Endothelial cell of umbilical vein (primary cell): ENCODE measurements at regions not wholly inside any gene's neighbourhood (a gene's known extent, or its start where the extent isn't known, plus 50 kb on each side); places are given as distances from the start of the nearest gene placed in this dataset.

Experiments used
- BruUV-seq: library from RNA; stranded (reverse); fragments of 400-500 nt; replicated peaks from 2 replicates; lab custom pipeline; 2021; lab: Mats Ljungman, UMichigan
- CTCF ChIA-PET: fragments of 300-600, 350-600 bp; sonication (Branson Sonifier 250); formaldehyde crosslinking; loops from one replicate; lab custom pipeline; 2021; ENCODE audit warnings: antibody characterized with exemption, inconsistent platforms; lab: Charles Lee
- POLR2A ChIA-PET: fragments of 300-600, 350-600 bp; sonication (Branson Sonifier 250); formaldehyde crosslinking; loops from one replicate; lab custom pipeline; 2021; ENCODE audit warnings: antibody characterized with exemption, inconsistent platforms; lab: Charles Lee
- DNase-seq: peaks from one replicate; pipeline ENCODE4 v3.0.0-alpha.2; 2011; ENCODE audit warnings: low read depth, low spot score
- FAIRE-seq: peaks from 2 replicates; lab custom pipeline; 2011; peaks lifted over from hg19 to GRCh38; lab: Jason Lieb, UNC
- H2AFZ ChIP-seq: 2 replicates; pipeline ENCODE4 v1.6.0; 2012; ENCODE audit warnings: low read depth, low read length, control low read depth, inconsistent platforms
- H3K27ac ChIP-seq: 2 replicates; pipeline ENCODE4 v1.5.1; 2011; ENCODE audit warnings: low read depth, mild to moderate bottlenecking, control low read depth, low read length, moderate library complexity; ENCODE audit not compliant: insufficient read depth
- H3K27me3 ChIP-seq, 2 experiments: 2 replicates each; pipeline versions ENCODE4 v1.6.0 to v1.6.1; 2011; ENCODE audit warnings: low read length in 2 of 2, mixed read lengths in 1 of 2; ENCODE audit not compliant: control insufficient read depth in 2 of 2, insufficient read depth in 2 of 2
- H3K36me3 ChIP-seq, 2 experiments: 2 replicates in 1 of 2; 3 replicates in 1 of 2; pipeline ENCODE4 v1.5.1; 2011; ENCODE audit warnings: low read length in 2 of 2, mild to moderate bottlenecking in 1 of 2, moderate library complexity in 1 of 2; ENCODE audit not compliant: control insufficient read depth in 2 of 2, insufficient read depth in 2 of 2; ENCODE audit errors: extremely low read depth in 1 of 2
- H3K4me1 ChIP-seq: 3 replicates; pipeline ENCODE4 v1.5.1; 2011; ENCODE audit warnings: mild to moderate bottlenecking, low read length; ENCODE audit not compliant: control insufficient read depth, insufficient read depth; ENCODE audit errors: extremely low read depth
- H3K4me2 ChIP-seq: 2 replicates; pipeline ENCODE4 v1.6.1; 2011; ENCODE audit warnings: low read length, control low read depth, mixed read lengths; ENCODE audit not compliant: insufficient read depth
- H3K4me3 ChIP-seq, 3 experiments: fragments of 200-600 bp in 1 of 3; sonication (generic), shearing (Covaris generic) in 1 of 3; replicated peaks in 1 of 3; 2 replicates each; pipeline ENCODE4 v1.5.1; 2011 to 2016; ENCODE audit warnings: control low read depth in 3 of 3, low read length in 3 of 3, mild to moderate bottlenecking in 2 of 3, inconsistent platforms in 1 of 3, low read depth in 1 of 3, moderate library complexity in 1 of 3; ENCODE audit not compliant: insufficient read depth in 1 of 3
- H3K79me2 ChIP-seq: 2 replicates; pipeline ENCODE4 v1.6.0; 2012; ENCODE audit warnings: low read length, inconsistent platforms; ENCODE audit not compliant: control insufficient read depth, insufficient read depth
- H3K9ac ChIP-seq: replicated peaks from 2 replicates; pipeline ENCODE3; 2011; ENCODE audit warnings: low read length, control low read depth; ENCODE audit not compliant: insufficient read depth; ENCODE audit errors: extremely low read depth
- H3K9me1 ChIP-seq: replicated peaks from 3 replicates; pipeline ENCODE4 v1.6.0; 2011; ENCODE audit warnings: mild to moderate bottlenecking, low read length; ENCODE audit not compliant: control insufficient read depth, insufficient read depth; ENCODE audit errors: extremely low read depth
- H3K9me3 ChIP-seq: replicated peaks from 2 replicates; pipeline ENCODE4 v1.5.1; 2012; ENCODE audit warnings: low read length, inconsistent platforms; ENCODE audit not compliant: control insufficient read depth, insufficient read depth
- H4K20me1 ChIP-seq: replicated peaks from 2 replicates; pipeline ENCODE3; 2011; ENCODE audit warnings: mild to moderate bottlenecking, low read length; ENCODE audit not compliant: control insufficient read depth, insufficient read depth; ENCODE audit errors: extremely low read depth
- CTCF ChIP-seq, 2 donors: IDR thresholded peaks; 1 replicate in 1 of 2; 2 replicates in 1 of 2; pipeline ENCODE4 v1.5.1; 2011; ENCODE audit warnings: low read length in 2 of 2, mild to moderate bottlenecking in 2 of 2, moderate library complexity in 2 of 2, control low read depth in 1 of 2, inconsistent platforms in 1 of 2, low read depth in 1 of 2; ENCODE audit not compliant: insufficient read depth in 1 of 2; ENCODE audit errors: extremely low read depth in 1 of 2
- EZH2 ChIP-seq: IDR thresholded peaks from 2 replicates; pipeline ENCODE4 v1.6.1; 2012; ENCODE audit warnings: borderline replicate concordance, low read depth, mild to moderate bottlenecking, moderate library complexity, low read length, inconsistent platforms; ENCODE audit not compliant: severe bottlenecking
- FOS ChIP-seq: IDR thresholded peaks from 2 replicates; pipeline ENCODE4 v1.6.1; 2011; ENCODE audit warnings: mild to moderate bottlenecking, low read length, moderate library complexity, borderline replicate concordance; ENCODE audit not compliant: insufficient read depth
- GATA2 ChIP-seq: IDR thresholded peaks from 2 replicates; pipeline ENCODE4 v1.7.0; 2011; ENCODE audit warnings: low read depth, mild to moderate bottlenecking, moderate library complexity, mixed read lengths, low read length; ENCODE audit not compliant: insufficient read length, insufficient read depth
- JUN ChIP-seq: IDR thresholded peaks from 2 replicates; pipeline ENCODE4 v1.6.1; 2011; ENCODE audit warnings: borderline replicate concordance, low read depth; ENCODE audit not compliant: insufficient read length, insufficient read depth
- MAX ChIP-seq: IDR thresholded peaks from 2 replicates; pipeline ENCODE4 v1.6.1; 2011; ENCODE audit not compliant: insufficient read depth, insufficient read length
- MYC ChIP-seq: IDR thresholded peaks from one replicate; pipeline ENCODE4 v1.6.1; 2011; ENCODE audit warnings: mild to moderate bottlenecking, low read depth, low read length
- POLR2A ChIP-seq: IDR thresholded peaks from 2 replicates; pipeline ENCODE4 v1.6.1; 2012; ENCODE audit warnings: low read depth, mild to moderate bottlenecking, control low read depth, low read length
- POLR2AphosphoS5 ChIP-seq: IDR thresholded peaks from 2 replicates; pipeline ENCODE4 v1.6.1; 2012; ENCODE audit warnings: low read depth, mild to moderate bottlenecking, control low read depth, low read length, moderate library complexity; ENCODE audit not compliant: insufficient read depth
- dilution Hi-C: fragments of 300-500 bp; cut with MboI; formaldehyde crosslinking; loops from one replicate; pipeline ENCODE4 v1.15.0; 2019; ENCODE audit warnings: low sequenced_read_pairs; ENCODE audit not compliant: extremely low pct_ligation_motif_present
- intact Hi-C: fragments of 100-400 bp; cut with micrococcal nuclease; formaldehyde crosslinking; loops from one replicate; pipeline ENCODE4 v1.10.0; 2022

DNA sequence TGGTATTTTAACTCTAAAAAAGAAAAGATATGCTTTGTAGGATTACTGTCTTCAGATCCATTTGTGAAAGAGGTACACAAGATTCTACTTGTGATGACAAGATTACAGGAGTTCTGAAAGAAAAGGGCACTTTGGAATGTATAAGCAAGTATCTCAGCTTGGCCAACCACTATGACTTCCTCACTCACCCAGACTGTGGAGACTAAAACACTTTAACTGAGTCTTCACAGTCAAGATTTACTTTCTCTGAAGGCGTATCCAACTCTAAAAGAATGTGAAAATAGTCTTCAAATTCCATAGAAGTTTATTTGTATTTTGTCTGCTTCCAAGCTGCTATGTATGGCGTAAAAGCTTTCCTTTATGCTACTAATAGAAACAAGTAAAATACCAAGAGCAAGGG lies 76.1 kb upstream of the SRRM3 start:
- Histone ChIP-seq H3K36me3 (no peaks in the 10 kb centered on the region), H3K27me3 (no peaks in the 10 kb centered on the region), H3K79me2 (no peaks in the 10 kb centered on the region), H3K4me3 (no peak overlapping the region), H3K4me1 (peaks cover 6% of the 10 kb centered on the region), H3K4me2 (no peak overlapping the region), H3K9ac (no peak overlapping the region), H3K27ac (no peak overlapping the region), H3K9me1 (no peaks in the 10 kb centered on the region), H4K20me1 (no peaks in the 10 kb centered on the region), H2AFZ (no peak overlapping the region), H3K9me3 (no peaks in the 10 kb centered on the region)
- DNase-seq (no peak), FAIRE-seq (no peak)
- ChIA-PET CTCF (no interaction called here), POLR2A (no interaction called here)
- TF ChIP-seq CTCF (IDR thresholded peaks at IDR 0.05; ENCODE audit: extremely low read depth in 1 of 2, insufficient read depth in 1 of 2, low read depth in 1 of 2, low read length in 2 of 2) (no peak), GATA2 (no peak), FOS (no peak), MYC (no peak), JUN (no peak), MAX (no peak), POLR2AphosphoS5 (no peak), POLR2A (no peak), EZH2 (no peak)
- no TSS peak for BruUV-seq
- dilution Hi-C loops: no loop called here
- intact Hi-C loops: no loop called here
